Middle frontal gyrus (tissue), 1 donor: ENCODE measurements at regions not wholly inside any gene's neighbourhood (a gene's known extent, or its start where the extent isn't known, plus 50 kb on each side); places are given as distances from the start of the nearest gene placed in this dataset.

Experiments used
- DNase-seq: peaks from one replicate; pipeline ENCODE4 v3.0.0-alpha.2; 2015; ENCODE audit warnings: low spot score; ENCODE audit errors: extremely low spot score

DNA sequence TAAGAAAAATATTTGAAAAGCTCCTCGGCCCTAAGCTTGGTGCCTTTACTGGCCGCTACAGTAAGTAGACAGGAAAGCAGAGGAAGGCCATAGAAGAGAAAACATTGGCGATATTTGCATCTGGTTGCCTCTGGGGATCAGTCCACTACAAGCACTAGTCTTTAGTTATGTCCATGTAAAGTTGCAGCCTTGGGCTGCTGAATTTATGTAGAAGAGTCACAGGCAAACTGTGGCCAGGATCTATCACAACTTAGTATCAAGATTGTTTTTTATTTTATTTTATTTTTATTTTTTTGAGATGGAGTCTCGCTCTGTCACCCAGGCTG lies 228.7 kb upstream of the CAMK1G start:
- no peak for DNase-seq

DNA sequence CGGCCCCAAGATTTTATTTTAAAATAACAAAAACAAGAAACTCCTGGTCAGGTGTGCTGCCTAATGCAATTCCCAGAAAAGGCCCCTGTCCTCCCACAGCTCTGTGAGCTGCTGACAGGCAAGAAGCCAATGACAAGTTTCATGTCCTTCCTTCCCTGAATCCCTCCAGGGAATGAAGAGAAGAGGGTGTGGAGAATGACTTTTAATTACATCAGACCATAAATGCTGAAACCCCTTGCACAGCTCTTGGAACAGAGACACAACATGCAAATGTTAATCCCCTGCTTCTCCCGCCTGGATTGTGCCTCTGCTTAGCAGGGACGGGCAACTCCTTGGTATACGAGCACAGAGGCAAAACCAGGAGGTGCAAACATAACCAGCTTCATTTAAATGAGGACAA lies 228.1 kb upstream of the CAMK1G start:
- no peak for DNase-seq

DNA sequence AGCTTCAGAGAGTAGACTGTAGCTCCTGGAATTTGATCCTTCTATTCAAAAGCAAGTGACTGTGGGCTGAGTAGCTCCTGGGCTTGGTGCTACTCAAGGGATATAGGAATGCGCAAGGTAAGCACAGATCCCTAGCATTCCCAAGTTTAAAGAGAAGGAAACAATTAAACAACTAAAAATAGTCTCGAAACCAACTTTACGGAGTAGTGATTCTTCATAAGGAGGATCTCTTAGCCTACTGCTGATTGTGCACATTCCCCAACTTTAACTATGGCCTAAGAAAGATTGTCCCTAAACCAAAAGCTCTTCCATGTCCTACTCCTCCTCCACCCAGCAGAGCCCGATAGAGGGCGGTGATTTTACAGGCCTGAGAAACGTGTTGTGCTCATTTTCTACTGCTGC lies 226.5 kb upstream of the CAMK1G start:
- no peak for DNase-seq

DNA sequence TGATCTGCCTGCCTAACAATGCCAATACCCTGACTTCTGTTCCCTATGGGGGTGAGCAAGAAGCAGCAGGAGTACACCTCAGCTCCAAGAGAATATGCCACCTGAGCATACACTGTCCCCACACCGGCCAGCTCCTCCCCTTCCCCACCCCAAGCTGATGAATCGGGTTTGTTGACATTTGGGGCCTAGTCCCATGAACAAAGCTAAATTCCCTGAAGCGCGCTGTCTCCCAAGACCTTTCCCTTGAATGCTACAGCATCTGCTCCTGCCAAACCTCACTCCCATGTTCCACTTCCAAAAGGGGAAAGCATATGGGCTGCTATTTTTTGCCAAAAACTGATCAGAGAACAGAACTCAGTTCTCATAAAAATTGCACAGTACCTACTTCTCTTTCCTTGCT lies 220.4 kb upstream of the CAMK1G start:
- peak; percentile 51 for DNase-seq

DNA sequence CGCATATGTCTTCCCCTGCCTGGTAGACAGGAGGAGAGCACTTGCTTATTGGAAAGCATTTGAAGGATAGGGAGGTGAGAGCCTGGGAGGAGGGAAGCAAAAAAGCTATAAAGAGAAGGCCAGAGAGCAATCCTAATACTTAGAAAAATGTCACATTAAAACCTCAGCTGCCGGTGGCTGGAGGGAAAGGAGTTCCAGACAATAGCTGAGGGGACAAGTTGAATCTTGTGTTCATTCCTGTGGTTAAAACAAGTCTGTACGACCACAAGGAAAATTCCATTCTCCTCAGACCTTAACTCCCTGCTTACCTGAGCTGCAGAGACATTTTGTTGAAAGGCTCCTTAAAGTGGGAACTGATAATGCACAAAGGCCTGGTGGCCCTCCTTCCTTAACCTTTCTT lies 218.8 kb upstream of the CAMK1G start:
- DNase-seq: no peak

DNA sequence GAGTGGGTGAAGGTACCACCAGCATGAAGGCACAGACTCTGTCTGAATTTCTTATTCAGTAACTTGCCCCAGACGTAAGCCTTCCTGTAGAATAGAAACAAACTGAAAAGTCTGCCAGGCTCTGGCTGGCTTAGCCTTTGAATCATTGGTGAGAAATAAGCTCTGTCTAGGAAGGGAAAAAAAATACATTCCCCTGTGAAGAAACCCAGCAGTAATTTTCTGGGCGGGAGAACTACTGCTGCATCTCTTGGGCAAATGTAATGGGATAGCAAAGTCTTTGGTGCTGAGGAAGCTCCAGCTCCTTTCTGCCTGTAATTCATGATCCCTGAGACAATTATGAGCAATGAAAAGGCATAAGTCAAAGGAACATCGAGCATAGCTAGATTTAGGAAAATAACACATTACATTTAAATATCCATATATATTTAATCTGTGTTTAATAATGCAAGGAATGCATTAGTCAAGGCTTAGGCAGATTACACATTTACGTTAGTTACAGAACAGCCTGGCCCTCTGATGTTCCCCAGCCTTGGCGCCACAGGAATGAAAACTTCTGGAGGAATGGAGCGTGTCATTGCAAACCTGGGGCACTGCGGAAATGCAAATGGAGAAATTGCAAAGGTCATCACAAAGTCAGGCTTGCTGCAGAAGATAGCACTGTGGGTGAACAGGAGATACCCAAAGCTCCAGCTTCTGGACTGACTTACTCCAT lies 216.3 kb upstream of the CAMK1G start:
- no peak for DNase-seq

DNA sequence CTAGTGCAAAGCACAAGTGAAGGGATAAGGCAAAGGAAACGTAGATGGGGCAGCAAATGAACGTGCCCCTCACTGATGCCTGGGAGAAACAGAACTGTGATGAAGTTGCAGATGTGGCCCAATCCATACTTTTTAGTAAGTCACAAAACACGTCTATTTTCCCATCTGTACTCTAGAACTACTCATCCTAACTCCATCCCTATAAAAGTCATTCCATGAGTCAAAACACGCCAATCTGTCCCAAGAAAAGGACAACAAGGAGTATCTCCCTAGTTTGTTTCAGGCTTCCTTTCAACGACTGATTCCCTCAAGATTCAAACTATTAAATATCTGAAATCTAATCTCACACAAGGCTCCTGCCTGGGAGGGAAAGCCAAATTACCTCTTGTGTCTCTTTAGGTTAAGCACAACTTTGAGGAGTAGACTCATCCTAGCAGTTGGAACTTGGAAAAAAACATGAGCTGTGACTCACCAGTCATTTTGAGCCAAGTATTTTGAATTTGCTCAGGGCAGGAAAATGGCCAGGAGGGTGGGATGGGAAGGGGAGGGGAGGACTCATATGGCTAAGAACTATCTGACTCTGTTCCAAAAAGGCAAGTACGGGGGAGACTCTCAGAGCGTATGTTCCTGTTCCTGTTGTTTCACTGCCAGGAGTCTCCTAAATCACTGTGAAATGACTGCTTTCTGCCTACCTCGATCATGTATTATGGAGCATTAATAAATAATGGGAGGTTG lies 214.5 kb upstream of the CAMK1G start:
- no peak for DNase-seq

DNA sequence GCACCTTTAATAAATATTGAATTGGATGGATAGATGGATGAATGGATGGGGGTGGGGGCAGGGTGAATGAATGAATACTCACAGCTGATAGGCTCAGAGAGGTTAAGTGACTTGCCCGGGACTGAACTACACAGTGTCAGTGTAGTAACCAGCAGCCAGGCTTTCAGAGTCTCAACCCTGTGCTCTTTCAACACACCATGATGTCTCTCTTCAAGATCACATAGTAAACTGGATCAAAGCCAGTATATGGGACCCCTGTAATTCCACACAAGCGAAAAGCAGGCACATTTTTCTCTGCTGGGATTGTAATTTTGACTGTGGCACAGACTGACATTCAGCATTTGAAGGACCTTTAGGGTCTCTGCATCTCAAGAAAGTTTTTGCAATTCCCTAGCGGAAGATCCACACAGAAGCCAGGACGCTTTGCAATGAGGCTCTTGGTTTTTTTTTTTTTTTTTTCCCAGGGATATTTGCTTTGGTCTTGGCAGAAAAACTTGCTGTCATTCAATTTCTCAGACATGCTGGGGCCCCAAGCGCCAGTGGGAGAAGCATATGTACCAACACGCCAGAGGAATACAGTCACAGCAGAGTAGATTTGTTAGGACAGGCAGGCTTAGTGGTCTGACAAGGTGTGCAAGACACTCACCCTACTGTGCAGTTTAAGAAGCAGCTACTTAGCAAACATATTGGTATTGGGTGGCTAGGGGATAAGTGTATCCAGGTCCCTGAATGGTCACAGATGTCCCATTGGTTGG lies 213.1 kb upstream of the CAMK1G start:
- DNase-seq: no peak

DNA sequence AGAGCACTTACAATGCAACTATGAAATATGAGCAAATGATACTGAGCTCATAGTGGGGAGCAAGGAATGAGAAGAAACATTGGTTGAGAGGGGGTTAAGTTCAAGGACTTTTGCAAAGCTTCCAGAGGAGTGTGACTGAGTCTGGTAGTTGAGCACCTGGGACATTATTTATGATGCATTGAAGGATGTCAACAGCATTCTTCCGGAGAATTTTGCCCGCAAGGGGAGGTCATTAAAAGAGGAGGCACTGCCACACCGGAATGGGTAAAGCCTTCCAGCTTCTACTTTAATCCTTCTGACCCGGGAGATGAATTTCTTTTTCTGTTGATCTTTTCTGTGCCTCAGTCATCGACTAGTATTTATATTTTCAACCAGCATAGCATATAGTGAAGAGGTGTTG lies 208.4 kb upstream of the CAMK1G start:
- no peak for DNase-seq

DNA sequence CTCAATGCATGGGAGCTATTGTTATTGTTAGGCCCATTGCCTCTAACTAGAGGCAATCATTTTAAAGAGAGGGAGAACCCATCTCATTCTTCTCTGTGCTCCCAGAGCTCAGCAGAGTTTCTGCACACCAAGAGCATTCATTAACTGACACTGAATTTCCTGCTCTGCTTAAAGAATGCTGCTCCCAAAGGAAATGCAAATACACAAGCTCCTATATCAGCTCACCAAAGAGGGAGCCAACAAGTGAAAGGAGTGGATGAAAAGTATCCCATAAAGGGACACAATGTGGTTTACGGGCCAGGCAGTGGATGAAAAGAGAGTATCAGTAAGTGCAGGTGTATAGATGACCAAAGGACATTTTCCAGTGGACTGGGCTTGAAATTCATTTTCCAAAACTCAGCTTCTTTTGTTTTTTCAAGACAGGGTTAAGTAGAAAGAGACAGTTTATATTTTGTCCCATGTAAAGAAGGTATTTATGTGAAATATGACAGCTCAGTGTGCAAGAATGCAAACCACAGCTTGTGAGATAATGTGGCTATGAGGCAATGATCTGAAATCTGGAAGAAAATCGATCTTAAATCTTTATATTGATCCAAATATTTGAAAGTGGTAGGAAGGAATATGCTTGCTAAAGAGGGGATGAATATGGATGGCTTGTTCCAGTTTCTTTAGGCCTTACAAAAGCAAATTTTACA lies 207.7 kb upstream of the CAMK1G start:
- DNase-seq: no peak

DNA sequence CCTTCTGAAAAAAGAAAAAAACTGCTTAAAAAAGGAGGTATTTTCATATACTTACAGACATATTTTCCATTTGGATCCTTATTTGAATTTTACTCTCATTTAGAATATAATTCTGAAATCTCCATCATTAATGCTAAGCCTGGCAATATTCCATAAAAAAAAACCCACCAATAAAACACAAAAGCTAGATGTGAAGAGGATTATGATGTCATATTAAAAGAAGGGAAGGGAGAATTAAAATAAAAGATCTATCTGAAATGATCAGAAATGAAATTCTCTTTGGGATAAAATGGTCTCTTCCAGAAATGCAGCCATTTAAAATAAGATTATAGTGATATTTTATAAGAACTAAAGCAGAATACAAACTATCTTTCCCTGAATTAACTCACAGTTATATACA lies 206.7 kb upstream of the CAMK1G start:
- no peak for DNase-seq

DNA sequence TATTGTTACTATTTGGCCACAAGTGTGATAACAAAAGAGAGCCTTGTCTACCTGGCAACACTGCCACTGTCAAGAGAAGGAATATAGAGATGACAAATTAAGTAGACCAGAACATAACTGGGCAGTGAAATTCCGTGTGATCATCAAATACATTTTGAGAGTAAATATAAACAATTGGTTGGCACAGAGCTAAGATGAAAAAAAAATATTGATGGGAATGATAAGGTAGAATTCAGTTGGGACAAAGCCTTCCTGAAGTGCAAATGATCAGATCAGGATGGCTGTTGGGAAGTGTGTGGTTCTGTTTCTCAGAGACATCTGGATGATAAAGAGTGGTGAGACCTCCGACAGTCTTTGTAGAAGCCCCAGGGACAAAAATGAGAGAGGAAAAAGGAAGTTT lies 205.5 kb upstream of the CAMK1G start:
- no peak for DNase-seq

DNA sequence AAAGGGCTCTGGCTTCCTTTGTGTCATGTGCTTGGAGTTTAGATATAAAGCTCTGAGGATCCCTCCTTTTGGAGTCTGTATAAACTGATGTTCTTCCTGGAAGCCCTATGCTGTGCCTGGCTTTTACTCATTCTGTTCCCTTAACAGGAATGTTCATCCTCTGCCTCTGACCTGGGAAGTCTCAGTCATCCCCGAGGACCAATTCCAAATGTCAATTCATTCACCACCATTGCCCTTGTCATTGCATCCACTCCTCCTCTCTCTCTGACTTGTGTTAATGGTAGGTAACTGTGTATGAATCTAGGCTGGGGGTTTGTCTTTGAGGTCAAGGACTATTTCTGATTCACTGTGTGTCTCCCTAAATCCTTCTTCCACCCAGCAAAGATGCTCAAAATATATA lies 204.2 kb upstream of the CAMK1G start:
- no peak for DNase-seq

DNA sequence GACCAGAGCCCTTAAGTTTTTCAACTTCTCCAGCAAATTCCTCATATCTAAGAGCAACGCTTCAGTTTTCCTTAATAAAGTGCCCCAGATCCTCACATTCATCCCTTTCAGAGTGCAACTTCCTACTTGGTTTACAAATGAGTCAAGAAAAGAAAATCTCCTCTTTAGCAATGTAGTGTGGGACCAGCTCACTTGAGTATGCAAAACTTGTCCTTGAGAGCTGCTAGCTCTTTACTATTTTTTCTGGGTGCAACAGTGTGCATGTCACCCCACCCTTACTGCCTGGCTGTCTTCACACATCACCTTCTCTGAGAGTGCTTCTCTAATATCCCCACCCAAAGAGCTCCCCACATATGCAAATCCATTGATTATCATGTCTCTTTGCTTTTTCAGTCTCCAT lies 203.1 kb upstream of the CAMK1G start:
- DNase-seq: no peak

DNA sequence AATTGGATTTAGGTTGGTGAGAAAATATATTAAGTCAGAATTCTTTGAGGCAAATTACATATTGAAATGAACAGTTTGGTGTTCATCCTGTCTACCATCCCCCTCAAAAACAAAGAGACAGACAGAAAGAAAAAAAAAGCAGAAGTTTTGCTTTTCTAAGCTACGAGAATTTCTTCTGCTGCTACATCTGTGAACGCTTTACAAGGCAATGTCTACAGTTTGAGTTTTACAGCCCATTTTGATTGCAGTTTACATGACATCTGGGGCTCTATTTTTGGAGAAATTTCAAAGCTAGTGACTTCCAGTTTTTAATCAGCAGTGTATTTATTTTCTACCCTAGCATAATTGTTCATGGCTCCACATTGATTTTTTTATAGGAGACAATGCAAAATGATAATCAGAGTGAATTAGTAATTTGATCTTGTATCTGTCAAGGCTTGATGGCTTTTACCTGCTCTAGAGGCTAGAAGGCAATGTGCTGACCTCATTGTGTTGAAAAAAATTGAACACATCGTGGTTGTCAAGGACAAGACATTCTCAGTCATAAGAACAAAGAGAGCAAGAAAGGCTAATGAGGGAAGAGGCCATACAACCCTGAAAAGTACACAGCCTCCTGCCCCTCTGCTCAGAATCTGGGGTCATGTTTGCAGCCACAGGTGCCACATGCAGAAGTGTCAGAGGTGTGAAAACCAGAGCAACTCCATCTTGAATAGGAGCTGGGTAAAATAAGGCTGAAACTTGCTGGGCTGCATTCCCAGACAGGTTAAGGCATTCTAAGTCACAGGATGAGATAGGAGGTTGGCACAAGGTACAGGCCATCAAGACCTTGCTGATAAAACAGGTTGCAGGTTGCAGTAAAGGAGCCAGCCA lies 201.0 kb upstream of the CAMK1G start:
- no peak for DNase-seq

DNA sequence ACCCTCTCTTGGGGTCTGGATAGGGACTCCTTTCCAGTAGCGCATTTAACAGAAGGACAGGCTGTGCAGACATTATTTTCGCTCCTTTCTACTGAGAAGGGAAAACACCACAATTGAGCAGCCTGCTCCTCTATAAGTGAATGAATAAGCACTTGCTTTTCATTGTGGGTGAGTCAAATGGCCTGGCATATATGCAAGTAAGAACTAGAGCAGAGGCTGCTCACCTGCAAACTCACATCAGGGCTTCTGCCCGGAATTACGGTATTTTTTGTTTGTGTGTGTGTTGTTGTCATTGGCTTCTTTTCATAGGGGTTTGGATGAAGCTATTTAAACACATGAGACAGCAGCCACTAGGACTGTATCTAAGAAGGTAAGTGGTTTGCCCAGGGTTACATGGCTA lies 200.1 kb upstream of the CAMK1G start:
- DNase-seq: no peak

DNA sequence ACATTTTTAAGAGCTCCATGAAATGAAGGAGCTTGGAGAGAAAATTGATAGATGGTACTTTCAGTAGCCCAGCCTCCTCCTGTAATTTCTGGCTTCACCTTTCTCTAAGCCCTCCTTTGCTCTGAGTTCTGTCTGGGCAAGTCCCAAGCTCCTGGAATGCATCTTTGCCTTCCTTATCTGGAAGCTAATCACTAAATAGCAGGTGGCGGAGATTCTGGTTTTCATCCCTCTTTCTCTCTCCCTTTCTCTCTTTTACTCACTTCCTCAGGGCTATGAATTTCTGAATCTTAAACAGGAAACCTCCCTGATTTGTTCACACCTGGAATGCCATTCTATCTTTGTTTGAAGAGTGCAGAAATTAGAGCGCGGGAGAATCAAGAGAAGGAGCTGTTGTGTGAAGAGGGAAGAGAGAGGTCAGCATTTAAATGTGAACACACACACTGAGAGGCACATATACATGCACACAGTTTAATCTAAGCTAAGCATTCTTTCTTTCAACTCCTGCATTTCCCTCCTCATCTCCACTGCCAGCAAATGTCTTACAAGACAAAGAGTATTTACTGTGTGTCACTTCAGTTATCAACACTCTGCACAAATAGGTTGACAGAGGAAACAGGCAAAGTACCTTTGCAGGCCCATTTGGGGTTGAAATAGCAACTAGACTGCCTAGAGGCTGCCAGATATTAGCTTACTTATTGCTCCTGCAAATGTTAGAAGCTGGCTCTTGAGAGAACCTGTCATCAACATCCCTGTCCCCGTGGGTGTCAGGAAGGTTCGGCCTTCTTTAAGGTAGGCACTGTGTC lies 199.4 kb upstream of the CAMK1G start:
- DNase-seq: no peak

DNA sequence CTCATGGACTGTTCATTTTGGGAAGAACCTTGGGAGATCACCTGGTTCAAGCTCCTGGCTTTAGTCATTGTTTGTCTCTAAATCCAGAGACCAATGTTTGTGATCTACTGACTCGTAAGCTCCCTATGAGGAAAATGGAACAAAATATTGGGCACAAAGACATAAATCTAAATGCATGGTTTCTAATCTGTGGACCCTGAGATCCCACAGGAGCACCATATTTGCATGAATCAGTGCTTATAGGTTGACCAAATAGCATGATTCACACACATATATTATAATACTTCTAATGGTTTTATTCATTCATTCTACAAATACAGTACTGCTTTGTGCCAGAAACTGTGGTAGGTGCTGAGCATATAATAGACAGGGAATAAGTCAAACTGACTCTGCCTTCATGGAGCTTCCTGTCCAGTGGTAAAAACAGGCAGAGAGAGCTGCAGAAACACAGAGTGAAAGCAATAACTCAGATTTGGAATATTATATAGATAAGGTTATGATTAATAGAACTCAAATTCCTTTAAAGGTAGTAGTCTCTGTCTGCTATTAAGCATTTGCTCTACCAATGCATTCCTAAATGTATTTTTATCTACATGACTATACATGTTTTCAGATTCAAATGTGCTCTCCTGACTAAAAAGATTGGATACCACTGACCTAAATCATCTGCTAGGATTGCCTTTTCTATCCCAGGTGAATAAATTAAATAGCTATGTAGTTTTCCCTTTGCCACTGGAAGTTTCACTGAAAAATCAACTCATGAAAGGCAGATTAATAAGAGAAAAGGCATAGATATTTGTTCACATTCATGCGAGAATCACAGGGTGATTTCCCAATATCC lies 198.6 kb upstream of the CAMK1G start:
- no peak for DNase-seq

DNA sequence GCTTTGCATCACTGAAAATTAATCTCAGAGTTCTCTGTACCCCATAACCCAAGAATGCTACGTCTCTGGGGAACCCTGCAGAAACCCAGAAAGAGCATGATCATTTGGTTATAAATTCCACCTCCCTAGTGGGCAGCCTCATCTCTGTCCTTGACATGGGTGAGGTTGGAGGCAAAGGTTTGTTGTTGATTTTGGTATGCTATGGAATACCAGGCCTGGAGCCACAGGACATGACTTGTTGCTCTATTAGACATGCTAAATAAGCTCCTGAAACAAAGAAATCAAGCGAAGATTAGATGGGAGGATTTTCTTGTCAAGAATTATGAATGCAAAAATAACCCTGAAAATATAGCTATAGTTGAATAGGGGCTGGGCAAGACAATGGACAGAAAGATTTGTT lies 197.4 kb upstream of the CAMK1G start:
- no peak for DNase-seq
